Thoracic aorta (tissue), 2 donors: ENCODE measurements at regions not wholly inside any gene's neighbourhood (a gene's known extent, or its start where the extent isn't known, plus 50 kb on each side); places are given as distances from the start of the nearest gene placed in this dataset.

Experiments used
- ATAC-seq: fragments of 150-250 bp; one replicate; pipeline ENCODE4 v1.8.0; 2017; ENCODE audit warnings: low read depth; ENCODE audit not compliant: insufficient number of reproducible peaks, low FRiP score
- DNase-seq: peaks from one replicate; pipeline ENCODE4 v3.0.0-alpha.2; 2020; ENCODE audit warnings: low spot score
- H3K27ac ChIP-seq, 2 donors: fragments of 200-600 bp; sonication (generic); 1 replicate in 1 of 2; 2 replicates in 1 of 2; pipeline ENCODE4 v1.5.1; 2016; ENCODE audit warnings: mild to moderate bottlenecking in 2 of 2, moderate library complexity in 2 of 2
- H3K27me3 ChIP-seq: fragments of 200-600 bp; sonication (generic); replicated peaks from 2 replicates; pipeline ENCODE4 v1.6.0; 2016; ENCODE audit warnings: mild to moderate bottlenecking; ENCODE audit not compliant: insufficient read depth
- H3K36me3 ChIP-seq: fragments of 200-600 bp; sonication (generic); one replicate; pipeline ENCODE4 v1.5.1; 2016
- H3K4me1 ChIP-seq, 2 donors: fragments of 200-600 bp; sonication (generic); 1 replicate in 1 of 2; 2 replicates in 1 of 2; pipeline versions ENCODE4 v1.5.1 to v1.6.0; 2016; ENCODE audit warnings: low read depth in 2 of 2, mild to moderate bottlenecking in 1 of 2; ENCODE audit not compliant: control insufficient read depth in 1 of 2
- H3K4me3 ChIP-seq: fragments of 200-600 bp; sonication (generic); 2 replicates; pipeline ENCODE4 v1.5.1; 2016; ENCODE audit warnings: mild to moderate bottlenecking
- H3K9me3 ChIP-seq: fragments of 200-600 bp; sonication (generic); 2 replicates; pipeline ENCODE4 v1.5.1; 2016
- TF ChIP-seq, protein P1 (sequence below): fragments of 200-600 bp; sonication (generic); IDR thresholded peaks from one replicate; pipeline ENCODE4 v1.5.1; 2019; ENCODE audit warnings: antibody characterized with exemption

- no peaks in the 10 kb centered on the region for H3K27me3 ChIP-seq
- no peak overlapping the region for H3K4me3 ChIP-seq
- H3K36me3 ChIP-seq = no peaks in the 10 kb centered on the region
- H3K27ac ChIP-seq = no peak overlapping the region
- no peak for DNase-seq
- H3K4me1 ChIP-seq = no peaks in the 10 kb centered on the region
- TF ChIP-seq, protein P1, sequence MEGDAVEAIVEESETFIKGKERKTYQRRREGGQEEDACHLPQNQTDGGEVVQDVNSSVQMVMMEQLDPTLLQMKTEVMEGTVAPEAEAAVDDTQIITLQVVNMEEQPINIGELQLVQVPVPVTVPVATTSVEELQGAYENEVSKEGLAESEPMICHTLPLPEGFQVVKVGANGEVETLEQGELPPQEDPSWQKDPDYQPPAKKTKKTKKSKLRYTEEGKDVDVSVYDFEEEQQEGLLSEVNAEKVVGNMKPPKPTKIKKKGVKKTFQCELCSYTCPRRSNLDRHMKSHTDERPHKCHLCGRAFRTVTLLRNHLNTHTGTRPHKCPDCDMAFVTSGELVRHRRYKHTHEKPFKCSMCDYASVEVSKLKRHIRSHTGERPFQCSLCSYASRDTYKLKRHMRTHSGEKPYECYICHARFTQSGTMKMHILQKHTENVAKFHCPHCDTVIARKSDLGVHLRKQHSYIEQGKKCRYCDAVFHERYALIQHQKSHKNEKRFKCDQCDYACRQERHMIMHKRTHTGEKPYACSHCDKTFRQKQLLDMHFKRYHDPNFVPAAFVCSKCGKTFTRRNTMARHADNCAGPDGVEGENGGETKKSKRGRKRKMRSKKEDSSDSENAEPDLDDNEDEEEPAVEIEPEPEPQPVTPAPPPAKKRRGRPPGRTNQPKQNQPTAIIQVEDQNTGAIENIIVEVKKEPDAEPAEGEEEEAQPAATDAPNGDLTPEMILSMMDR = no peak
- no peaks in the 10 kb centered on the region for H3K9me3 ChIP-seq
- no peak for ATAC-seq
Measured at GRCh38 chr9:38232895-38233294, 159.6 kb upstream of the ALDH1B1 start.

DNA sequence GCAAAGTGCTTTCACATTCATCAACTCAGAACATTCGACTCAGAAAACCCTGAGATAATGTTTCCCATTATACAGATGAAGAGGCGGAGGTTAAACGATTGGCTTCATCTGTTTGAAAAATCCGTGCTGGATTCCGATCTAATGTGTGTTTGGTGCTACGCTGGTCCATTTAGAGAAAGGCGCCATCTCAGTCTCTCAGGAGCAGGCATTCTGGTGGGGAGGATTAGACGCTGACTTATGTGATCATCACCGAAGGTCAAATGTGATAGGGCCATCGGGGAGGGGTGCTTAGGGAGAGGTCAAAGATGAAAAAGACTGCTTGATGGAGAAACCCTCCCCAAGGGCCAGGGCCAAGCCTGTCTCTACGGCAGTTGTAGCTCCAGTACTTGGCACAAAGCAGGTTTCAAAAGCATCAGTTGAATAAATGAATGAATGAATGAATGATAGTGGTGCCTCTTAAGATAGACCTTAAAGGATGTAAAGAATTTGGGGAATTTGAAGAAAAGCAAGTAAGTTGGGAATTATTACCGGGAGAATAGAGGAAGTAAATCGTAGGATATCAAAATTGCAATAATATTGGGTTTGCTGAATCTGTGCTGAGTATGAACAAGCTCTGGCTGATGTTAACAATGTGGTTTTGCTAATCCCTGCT lies 160.6 kb upstream of the SHB start:
- DNase-seq = no peak
- no peaks in the 10 kb centered on the region for H3K27me3 ChIP-seq
- H3K36me3 ChIP-seq = no peaks in the 10 kb centered on the region
- H3K27ac ChIP-seq = no peak overlapping the region
- H3K9me3 ChIP-seq = no peaks in the 10 kb centered on the region
- no peak for ATAC-seq
- no peak overlapping the region for H3K4me3 ChIP-seq
- TF ChIP-seq, protein P1 = no peak
- H3K4me1 ChIP-seq = peaks cover 0 to 5% of the 10 kb centered on the region in 2 donors

DNA sequence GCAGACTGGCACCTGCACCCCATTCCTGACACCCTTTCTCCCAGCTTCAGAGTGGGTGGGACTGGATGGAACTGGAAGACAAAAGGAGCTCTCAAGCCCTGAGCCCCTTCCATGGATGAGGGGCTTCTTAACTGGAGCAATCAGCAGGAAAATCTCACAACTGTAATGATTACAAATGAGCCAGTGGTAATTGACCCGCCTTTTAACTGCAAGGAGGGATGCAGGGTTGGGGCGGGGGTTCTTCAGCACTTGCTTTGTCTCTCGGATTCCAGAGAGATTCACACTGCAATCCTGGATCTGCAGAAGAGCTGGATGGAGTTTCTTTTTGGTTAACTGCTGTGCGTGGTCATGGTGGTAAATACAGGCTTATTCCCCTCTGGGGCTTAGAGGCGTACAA lies 160.1 kb upstream of the SHB start:
- ATAC-seq (no peak), DNase-seq (no peak)
- Histone ChIP-seq H3K9me3 (no peaks in the 10 kb centered on the region), H3K36me3 (no peaks in the 10 kb centered on the region), H3K27ac (no peak overlapping the region), H3K4me1 (peaks cover 0 to 5% of the 10 kb centered on the region in 2 donors), H3K4me3 (no peak overlapping the region), H3K27me3 (no peaks in the 10 kb centered on the region)
- TF ChIP-seq, protein P1 = no peak

DNA sequence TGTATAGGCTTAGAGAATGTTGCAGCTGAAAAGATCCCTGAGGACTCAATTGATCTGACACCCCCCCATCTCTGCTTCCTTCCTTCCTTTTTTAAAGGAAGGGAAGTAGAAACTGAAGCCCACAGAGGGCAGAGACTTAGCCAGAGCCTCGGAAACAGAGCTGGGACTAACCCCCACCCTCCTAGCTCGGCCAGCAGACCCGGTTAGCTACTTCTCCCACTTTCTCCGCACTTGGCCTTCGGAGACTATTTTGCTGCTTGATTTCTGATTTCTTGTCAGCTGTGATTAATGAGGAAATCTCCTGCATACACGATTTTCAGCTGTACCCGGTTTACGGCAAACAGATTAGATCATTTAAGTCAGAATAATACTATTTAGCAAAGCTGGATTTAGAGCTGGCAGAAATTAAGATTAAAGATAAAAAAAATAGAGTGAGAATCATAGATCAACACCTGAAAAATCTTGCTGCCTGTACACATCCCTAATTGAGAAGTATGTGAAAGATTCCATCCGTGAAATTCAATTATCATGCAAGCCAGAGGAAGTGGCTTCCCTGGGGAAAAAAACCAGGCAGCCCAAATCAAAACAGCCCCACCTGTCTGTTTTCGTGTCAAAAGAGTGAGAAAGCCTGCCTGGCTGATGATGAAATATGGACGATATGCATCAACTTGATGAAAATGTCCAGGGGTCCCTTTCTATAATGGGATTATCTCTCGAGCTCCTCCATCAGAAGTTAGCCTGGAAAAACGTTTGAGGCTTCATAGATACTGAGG lies 159.5 kb upstream of the SHB start:
- H3K36me3 ChIP-seq = no peaks in the 10 kb centered on the region
- H3K4me1 ChIP-seq = peaks cover 0 to 5% of the 10 kb centered on the region in 2 donors
- no peaks in the 10 kb centered on the region for H3K9me3 ChIP-seq
- TF ChIP-seq, protein P1 = no peak
- no peak overlapping the region for H3K4me3 ChIP-seq
- no peak for ATAC-seq
- H3K27ac ChIP-seq = no peak overlapping the region
- DNase-seq = no peak
- H3K27me3 ChIP-seq = no peaks in the 10 kb centered on the region

GRCh38 chr9:38227656-38228055 lies 158.6 kb upstream of the SHB start:
- Histone ChIP-seq H3K27ac (no peak overlapping the region), H3K36me3 (no peaks in the 10 kb centered on the region), H3K9me3 (no peaks in the 10 kb centered on the region), H3K4me1 (peaks cover 0 to 5% of the 10 kb centered on the region in 2 donors), H3K4me3 (no peak overlapping the region), H3K27me3 (no peaks in the 10 kb centered on the region)
- TF ChIP-seq, protein P1 = no peak
- DNase-seq (no peak), ATAC-seq (no peak)
